Liver (tissue), 8 donors: ENCODE measurements at regions not wholly inside any gene's neighbourhood (a gene's known extent, or its start where the extent isn't known, plus 50 kb on each side); places are given as distances from the start of the nearest gene placed in this dataset.

ENCODE experiments used
- DNase-seq: peaks from one replicate; pipeline ENCODE4 v3.0.0-alpha.2; 2017; ENCODE audit warnings: low spot score
- H3K27ac ChIP-seq, 2 donors: one replicate each; pipeline ENCODE4 v1.7.0; 2013; ENCODE audit warnings: inconsistent platforms in 2 of 2, low read length in 2 of 2, control low read depth in 1 of 2, low read depth in 1 of 2, mild to moderate bottlenecking in 1 of 2
- H3K27me3 ChIP-seq, 4 donors: one replicate each; pipeline versions ENCODE4 v1.6.1 to v1.7.0; 2013; ENCODE audit warnings: low read length in 3 of 4, inconsistent platforms in 1 of 4, mild to moderate bottlenecking in 1 of 4, moderate library complexity in 1 of 4; ENCODE audit not compliant: control insufficient read depth in 4 of 4, insufficient read depth in 4 of 4
- H3K36me3 ChIP-seq, 4 donors: one replicate each; pipeline versions ENCODE4 v1.6.1 to v1.7.0; 2013; ENCODE audit warnings: low read length in 3 of 4, mild to moderate bottlenecking in 3 of 4, low read depth in 1 of 4, moderate library complexity in 1 of 4; ENCODE audit not compliant: control insufficient read depth in 4 of 4, insufficient read depth in 3 of 4
- H3K4me1 ChIP-seq, 4 donors: one replicate each; pipeline versions ENCODE4 v1.6.1 to v1.7.0; 2013; ENCODE audit warnings: low read length in 3 of 4, mild to moderate bottlenecking in 3 of 4, moderate library complexity in 1 of 4; ENCODE audit not compliant: control insufficient read depth in 4 of 4, insufficient read depth in 4 of 4
- H3K4me3 ChIP-seq, 3 donors: one replicate each; pipeline versions ENCODE4 v1.6.1 to v1.7.0; 2013; ENCODE audit warnings: low read length in 3 of 3, control low read depth in 1 of 3, low read depth in 1 of 3, mild to moderate bottlenecking in 1 of 3
- H3K9ac ChIP-seq, 2 donors: one replicate each; pipeline ENCODE4 v1.7.0; 2013; ENCODE audit warnings: low read length in 2 of 2, mild to moderate bottlenecking in 2 of 2, moderate library complexity in 2 of 2, control low read depth in 1 of 2, low read depth in 1 of 2
- H3K9me3 ChIP-seq, 4 donors: one replicate each; pipeline versions ENCODE4 v1.6.1 to v1.7.0; 2013; ENCODE audit warnings: low read length in 3 of 4; ENCODE audit not compliant: control insufficient read depth in 4 of 4
- EGR1 ChIP-seq, 2 donors: IDR thresholded peaks; 2 replicates each; pipeline ENCODE4 v1.6.1; 2016 to 2018; ENCODE audit warnings: antibody characterized with exemption in 2 of 2, low read depth in 2 of 2
- FOXA1 ChIP-seq: IDR thresholded peaks from 2 replicates; pipeline ENCODE4 v1.6.1; 2016; ENCODE audit warnings: antibody characterized with exemption
- FOXA2 ChIP-seq: IDR thresholded peaks from 2 replicates; pipeline ENCODE4 v1.6.1; 2016; ENCODE audit warnings: antibody characterized with exemption
- HNF4A ChIP-seq, 2 donors: conservative IDR thresholded peaks; 2 replicates each; pipeline ENCODE4 v1.6.1; 2016; ENCODE audit warnings: antibody characterized with exemption in 2 of 2, mild to moderate bottlenecking in 2 of 2
- HNF4G ChIP-seq: IDR thresholded peaks from 2 replicates; pipeline ENCODE4 v1.6.1; 2016; ENCODE audit warnings: antibody characterized with exemption
- JUND ChIP-seq, 2 donors: IDR thresholded peaks; 2 replicates each; pipeline ENCODE4 v1.6.1; 2016; ENCODE audit warnings: antibody characterized with exemption in 2 of 2
- NR2F2 ChIP-seq: IDR thresholded peaks from 2 replicates; pipeline ENCODE4 v1.6.1; 2016; ENCODE audit warnings: antibody characterized with exemption
- RAD21 ChIP-seq, 2 donors: IDR thresholded peaks; 2 replicates each; pipeline ENCODE4 v1.6.1; 2016; ENCODE audit warnings: antibody characterized with exemption in 2 of 2, mild to moderate bottlenecking in 2 of 2
- RXRA ChIP-seq, 2 donors: IDR thresholded peaks; 2 replicates each; pipeline ENCODE4 v1.6.1; 2017 to 2018; ENCODE audit warnings: antibody characterized with exemption in 2 of 2, mild to moderate bottlenecking in 1 of 2
- SP1 ChIP-seq: IDR thresholded peaks from 2 replicates; pipeline ENCODE4 v1.6.1; 2018; ENCODE audit warnings: antibody characterized with exemption, mild to moderate bottlenecking
- TAF1 ChIP-seq: conservative IDR thresholded peaks from 2 replicates; pipeline ENCODE4 v1.6.1; 2016; ENCODE audit warnings: antibody characterized with exemption, mild to moderate bottlenecking
- YY1 ChIP-seq: IDR thresholded peaks from 2 replicates; pipeline ENCODE4 v1.6.1; 2016; ENCODE audit warnings: antibody characterized with exemption, mild to moderate bottlenecking
- WGBS: extraction: QIAGEN DNeasy Blood & Tissue Kit; methylation state at CpG from one replicate; pipeline ENCODE4 v1.1.7; 2013; 5-methylcytosine and 5-hydroxymethylcytosine counted together
- TF ChIP-seq, protein P1 (sequence below): fragments of 150-350 bp; IDR thresholded peaks from 2 replicates; pipeline ENCODE4 v1.5.1; 2017; ENCODE audit warnings: improper control_type of control experiment, low read depth, low read length; ENCODE audit not compliant: missing input control
- TF ChIP-seq, protein P2 (sequence below): IDR thresholded peaks from 2 replicates; pipeline ENCODE4 v1.6.1; 2016; ENCODE audit warnings: antibody characterized with exemption
- TF ChIP-seq, protein P3 (sequence below): IDR thresholded peaks from 2 replicates; pipeline ENCODE4 v1.6.1; 2016; ENCODE audit warnings: antibody characterized with exemption
- TF ChIP-seq, protein P4 (sequence below): IDR thresholded peaks from 2 replicates; pipeline ENCODE4 v1.6.1; 2016; ENCODE audit warnings: antibody characterized with exemption
- donor health status: healthy.
- donor health status: healthy.
- donor health status: healthy.
- donor health status: healthy.
- donor health status: healthy.

DNA sequence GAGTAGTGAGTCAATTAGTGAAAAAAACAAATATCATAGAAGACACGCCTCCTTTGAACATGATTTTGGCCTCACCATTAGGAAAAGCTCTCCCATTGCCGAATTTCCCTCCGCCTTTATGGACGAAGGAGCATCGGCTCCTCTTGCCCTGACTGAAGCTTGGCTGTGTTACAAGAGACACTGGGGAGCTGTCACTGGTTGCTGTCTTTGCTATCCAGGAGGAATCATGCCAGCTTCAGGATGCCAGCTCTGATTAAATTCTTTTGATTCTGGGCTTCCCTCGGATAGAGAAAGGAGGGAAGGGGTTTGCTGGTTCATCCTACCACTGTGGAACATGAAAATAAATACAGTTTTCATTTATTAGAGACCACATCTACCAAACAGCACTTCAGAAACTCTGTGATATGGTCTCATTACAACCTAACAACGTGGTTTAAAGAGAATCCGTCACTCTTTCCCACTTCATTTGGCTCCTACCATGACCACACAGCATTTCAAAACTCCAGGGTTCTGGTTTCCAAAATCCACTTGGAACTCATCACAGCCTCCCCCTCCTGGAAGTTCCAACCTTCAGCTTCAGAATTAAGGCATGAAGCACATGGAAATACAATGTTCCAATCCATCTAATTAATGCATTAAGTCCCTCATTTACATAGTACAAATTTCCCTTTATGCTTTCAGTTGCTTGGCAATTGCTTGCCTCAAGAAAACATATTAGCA is 446.0 kb downstream of the EFNB2 start:
- Histone ChIP-seq H3K27me3 (peaks cover 0 to 2% (median 0%) of the 10 kb centered on the region in 4 donors), H3K9me3 (no peaks in the 10 kb centered on the region), H3K36me3 (no peaks in the 10 kb centered on the region), H3K4me3 (no peak overlapping the region), H3K4me1 (no peaks in the 10 kb centered on the region), H3K27ac (no peak overlapping the region), H3K9ac (no peak overlapping the region)
- TF ChIP-seq RAD21 (IDR thresholded peaks at IDR 0.05) (no peak), YY1 (no peak), JUND (IDR thresholded peaks at IDR 0.05) (no peak), RXRA (IDR thresholded peaks at IDR 0.05) (no peak), HNF4A (conservative IDR thresholded peaks at IDR 0.05) (no peak), HNF4G (no peak), SP1 (no peak), NR2F2 (no peak), EGR1 (IDR thresholded peaks at IDR 0.05; ENCODE audit: low read depth in 2 of 2) (no peak), FOXA1 (no peak), FOXA2 (no peak), TAF1 (no peak)
- TF ChIP-seq, protein P1, sequence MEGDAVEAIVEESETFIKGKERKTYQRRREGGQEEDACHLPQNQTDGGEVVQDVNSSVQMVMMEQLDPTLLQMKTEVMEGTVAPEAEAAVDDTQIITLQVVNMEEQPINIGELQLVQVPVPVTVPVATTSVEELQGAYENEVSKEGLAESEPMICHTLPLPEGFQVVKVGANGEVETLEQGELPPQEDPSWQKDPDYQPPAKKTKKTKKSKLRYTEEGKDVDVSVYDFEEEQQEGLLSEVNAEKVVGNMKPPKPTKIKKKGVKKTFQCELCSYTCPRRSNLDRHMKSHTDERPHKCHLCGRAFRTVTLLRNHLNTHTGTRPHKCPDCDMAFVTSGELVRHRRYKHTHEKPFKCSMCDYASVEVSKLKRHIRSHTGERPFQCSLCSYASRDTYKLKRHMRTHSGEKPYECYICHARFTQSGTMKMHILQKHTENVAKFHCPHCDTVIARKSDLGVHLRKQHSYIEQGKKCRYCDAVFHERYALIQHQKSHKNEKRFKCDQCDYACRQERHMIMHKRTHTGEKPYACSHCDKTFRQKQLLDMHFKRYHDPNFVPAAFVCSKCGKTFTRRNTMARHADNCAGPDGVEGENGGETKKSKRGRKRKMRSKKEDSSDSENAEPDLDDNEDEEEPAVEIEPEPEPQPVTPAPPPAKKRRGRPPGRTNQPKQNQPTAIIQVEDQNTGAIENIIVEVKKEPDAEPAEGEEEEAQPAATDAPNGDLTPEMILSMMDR = no peak
- TF ChIP-seq, protein P2, sequence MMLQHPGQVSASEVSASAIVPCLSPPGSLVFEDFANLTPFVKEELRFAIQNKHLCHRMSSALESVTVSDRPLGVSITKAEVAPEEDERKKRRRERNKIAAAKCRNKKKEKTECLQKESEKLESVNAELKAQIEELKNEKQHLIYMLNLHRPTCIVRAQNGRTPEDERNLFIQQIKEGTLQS = no peak
- TF ChIP-seq, protein P3, sequence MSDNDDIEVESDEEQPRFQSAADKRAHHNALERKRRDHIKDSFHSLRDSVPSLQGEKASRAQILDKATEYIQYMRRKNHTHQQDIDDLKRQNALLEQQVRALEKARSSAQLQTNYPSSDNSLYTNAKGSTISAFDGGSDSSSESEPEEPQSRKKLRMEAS = no peak
- TF ChIP-seq, protein P4, sequence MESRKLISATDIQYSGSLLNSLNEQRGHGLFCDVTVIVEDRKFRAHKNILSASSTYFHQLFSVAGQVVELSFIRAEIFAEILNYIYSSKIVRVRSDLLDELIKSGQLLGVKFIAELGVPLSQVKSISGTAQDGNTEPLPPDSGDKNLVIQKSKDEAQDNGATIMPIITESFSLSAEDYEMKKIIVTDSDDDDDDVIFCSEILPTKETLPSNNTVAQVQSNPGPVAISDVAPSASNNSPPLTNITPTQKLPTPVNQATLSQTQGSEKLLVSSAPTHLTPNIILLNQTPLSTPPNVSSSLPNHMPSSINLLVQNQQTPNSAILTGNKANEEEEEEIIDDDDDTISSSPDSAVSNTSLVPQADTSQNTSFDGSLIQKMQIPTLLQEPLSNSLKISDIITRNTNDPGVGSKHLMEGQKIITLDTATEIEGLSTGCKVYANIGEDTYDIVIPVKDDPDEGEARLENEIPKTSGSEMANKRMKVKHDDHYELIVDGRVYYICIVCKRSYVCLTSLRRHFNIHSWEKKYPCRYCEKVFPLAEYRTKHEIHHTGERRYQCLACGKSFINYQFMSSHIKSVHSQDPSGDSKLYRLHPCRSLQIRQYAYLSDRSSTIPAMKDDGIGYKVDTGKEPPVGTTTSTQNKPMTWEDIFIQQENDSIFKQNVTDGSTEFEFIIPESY = no peak
- no peak for DNase-seq
- WGBS = 68% methylated on average over 8 of the region's 8 CpGs

DNA sequence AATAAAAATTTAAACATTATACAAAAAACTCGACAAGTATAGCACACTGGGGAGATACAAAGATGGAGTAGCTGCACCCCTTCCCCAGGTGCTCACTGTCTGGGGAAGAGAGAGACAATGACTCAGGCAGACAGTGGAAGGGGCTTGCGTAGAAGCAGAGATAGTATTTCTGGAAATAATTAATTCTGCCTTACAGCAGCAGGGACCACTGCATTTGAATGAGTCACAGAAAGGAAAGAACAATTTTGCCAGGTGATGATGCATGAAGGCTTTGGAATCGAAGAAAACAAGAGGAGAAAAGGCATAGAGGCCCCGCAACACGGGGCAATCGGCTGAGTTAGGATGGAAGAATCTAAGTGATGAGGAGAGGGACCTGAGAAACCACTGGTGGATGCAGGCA is 447.4 kb downstream of the EFNB2 start:
- Histone ChIP-seq H3K36me3 (no peaks in the 10 kb centered on the region), H3K4me3 (no peak overlapping the region), H3K27ac (no peak overlapping the region), H3K27me3 (peaks cover 0 to 2% (median 0%) of the 10 kb centered on the region in 4 donors), H3K9ac (no peak overlapping the region), H3K9me3 (no peaks in the 10 kb centered on the region), H3K4me1 (peaks cover 0 to 6% (median 2%) of the 10 kb centered on the region in 4 donors)
- WGBS = 82% methylated on average over 6 of the region's 6 CpGs
- TF ChIP-seq, protein P3 = no peak
- DNase-seq = no peak
